ENCODE measurements at regions not wholly inside any gene's neighbourhood (a gene's known extent, or its start where the extent isn't known, plus 50 kb on each side); places are given as distances from the start of the nearest gene placed in this dataset.
A peak's percentile ranks its signal among the peaks of the same experiment; 100 is the strongest.

- no peak for DNase-seq (ENCODE audit: low read depth, low spot score)
- in situ Hi-C loops (cut with HindIII; ENCODE audit: low sequenced_read_pairs): no loop called here
- TF ChIP-seq CTCF (IDR thresholded peaks at IDR 0.05; ENCODE audit: low read depth, low read length): no peak
- H3K4me3 ChIP-seq (ENCODE audit: low read depth, low read length): no peak overlapping the region
These were observed 101.6 kb downstream of the RAP2A start for GRCh38 chr13:97535614-97536013.

DNA sequence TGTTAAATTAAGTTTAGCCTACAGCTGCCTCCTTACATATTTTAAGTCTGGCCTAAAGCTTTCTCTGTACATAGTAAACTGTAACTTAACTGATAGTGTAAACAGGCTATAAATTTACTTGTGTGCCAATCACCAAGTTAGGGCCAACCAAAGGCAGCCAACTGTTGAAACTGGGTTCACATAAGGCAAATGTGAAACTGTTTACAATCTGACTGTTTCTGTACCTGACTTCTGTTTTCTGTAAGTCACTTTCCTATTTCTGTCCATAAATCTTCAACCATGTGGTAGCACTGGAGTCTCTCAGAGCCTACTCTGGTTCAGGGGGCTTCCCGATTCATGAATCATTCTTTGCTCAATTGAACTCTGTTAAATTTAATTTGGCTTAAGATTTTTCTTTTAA, 103.1 kb downstream of the RAP2A start:
- TF ChIP-seq CTCF (IDR thresholded peaks at IDR 0.05; ENCODE audit: low read depth, low read length): no peak
- no peak overlapping the region for H3K4me3 ChIP-seq (ENCODE audit: low read depth, low read length)
- in situ Hi-C loops (cut with HindIII; ENCODE audit: low sequenced_read_pairs): no loop called here
- DNase-seq (ENCODE audit: low read depth, low spot score): no peak

GRCh38 chr13:97538203-97538602, 104.2 kb downstream of the RAP2A start:
- in situ Hi-C loops (cut with HindIII; ENCODE audit: low sequenced_read_pairs): no loop called here
- no peak for DNase-seq (ENCODE audit: low read depth, low spot score)
- H3K4me3 ChIP-seq (ENCODE audit: low read depth, low read length): no peak overlapping the region
- TF ChIP-seq CTCF (IDR thresholded peaks at IDR 0.05; ENCODE audit: low read depth, low read length): no peak

GRCh38 chr13:97539651-97540610, 106.0 kb downstream of the RAP2A start:
- H3K4me3 ChIP-seq (ENCODE audit: low read depth, low read length): no peak overlapping the region
- peak; percentile 19 for DNase-seq (ENCODE audit: low read depth, low spot score)
- TF ChIP-seq CTCF (IDR thresholded peaks at IDR 0.05; ENCODE audit: low read depth, low read length): no peak
- in situ Hi-C loops (cut with HindIII; ENCODE audit: low sequenced_read_pairs): no loop called here

DNA sequence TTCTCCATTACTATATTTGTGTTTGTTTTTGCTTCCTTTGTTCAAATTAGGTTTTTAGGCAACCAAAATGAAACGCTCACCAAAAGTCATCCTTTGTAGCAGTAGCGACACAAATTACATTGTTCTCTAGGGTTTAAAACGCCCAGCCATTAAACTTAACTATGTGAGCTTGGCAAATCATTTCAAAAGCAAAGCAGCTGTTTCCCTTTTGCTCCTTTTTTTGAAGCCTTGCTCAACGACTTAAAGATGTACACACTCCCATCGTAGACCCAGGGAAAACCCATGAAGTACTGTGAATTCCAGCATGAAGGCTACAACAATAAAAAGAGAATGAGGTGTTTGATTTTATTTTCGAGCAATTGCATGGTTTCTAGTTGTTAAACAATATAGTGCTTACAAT, 106.7 kb downstream of the RAP2A start:
- no peak for DNase-seq (ENCODE audit: low read depth, low spot score)
- H3K4me3 ChIP-seq (ENCODE audit: low read depth, low read length): no peak overlapping the region
- in situ Hi-C loops (cut with HindIII; ENCODE audit: low sequenced_read_pairs): no loop called here
- TF ChIP-seq CTCF (IDR thresholded peaks at IDR 0.05; ENCODE audit: low read depth, low read length): no peak

DNA sequence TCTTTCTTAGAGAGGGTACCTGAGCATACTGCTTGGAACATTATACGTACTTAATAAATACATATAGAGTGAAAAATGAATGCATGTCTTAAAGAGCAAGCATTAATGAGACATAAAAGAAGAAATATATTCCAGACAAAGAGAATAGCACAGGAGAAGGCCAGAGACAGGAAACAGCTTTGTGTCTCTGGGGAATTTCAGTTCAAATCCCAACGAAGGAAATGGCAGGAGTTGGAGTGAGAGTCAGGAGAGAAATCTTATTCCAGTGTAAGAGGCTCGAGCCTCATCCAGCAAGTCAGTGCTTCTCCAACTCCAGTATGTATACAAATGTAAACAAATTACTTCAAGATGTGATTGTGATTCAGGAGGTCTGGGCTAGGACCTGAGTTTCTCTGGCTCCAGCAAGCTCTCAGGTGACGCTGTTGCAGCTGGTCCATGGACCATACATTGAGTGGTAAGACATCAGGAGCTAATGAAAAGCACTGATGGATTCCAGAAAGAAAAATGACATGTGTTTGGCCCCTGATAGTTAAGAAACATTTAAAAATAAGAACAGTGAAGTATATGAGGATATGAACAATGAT, 108.2 kb downstream of the RAP2A start:
- in situ Hi-C loops (cut with HindIII; ENCODE audit: low sequenced_read_pairs): no loop called here
- H3K4me3 ChIP-seq (ENCODE audit: low read depth, low read length): no peak overlapping the region
- no peak for TF ChIP-seq CTCF (IDR thresholded peaks at IDR 0.05; ENCODE audit: low read depth, low read length)
- DNase-seq (ENCODE audit: low read depth, low spot score): no peak

All from astrocyte of the spinal cord (primary cell).